Keratinocyte (primary cell): ENCODE measurements at regions not wholly inside any gene's neighbourhood (a gene's known extent, or its start where the extent isn't known, plus 50 kb on each side); places are given as distances from the start of the nearest gene placed in this dataset.

ENCODE experiments used
- DNase-seq: peaks from one replicate; pipeline ENCODE4 v3.0.0-alpha.2; 2011; ENCODE audit warnings: low read depth, missing footprints, low spot score
- FAIRE-seq: peaks from 2 replicates; lab custom pipeline; 2011; peaks lifted over from hg19 to GRCh38; lab: Jason Lieb, UNC
- H2AFZ ChIP-seq: 2 replicates; pipeline ENCODE4 v1.6.0; 2012; ENCODE audit warnings: low read length, control low read depth, inconsistent platforms; ENCODE audit not compliant: control insufficient read depth
- H3K27ac ChIP-seq: 2 replicates; pipeline ENCODE4 v1.5.1; 2011; ENCODE audit warnings: low read length; ENCODE audit not compliant: control insufficient read depth, insufficient read depth
- H3K27me3 ChIP-seq: 3 replicates; pipeline ENCODE4 v1.6.0; 2011; ENCODE audit warnings: low read length; ENCODE audit not compliant: control insufficient read depth, insufficient read depth; ENCODE audit errors: extremely low read depth
- H3K36me3 ChIP-seq, 2 experiments: 2 replicates in 1 of 2; 3 replicates in 1 of 2; pipeline ENCODE4 v1.5.1; 2011; ENCODE audit warnings: low read length in 2 of 2, mild to moderate bottlenecking in 1 of 2; ENCODE audit not compliant: control insufficient read depth in 2 of 2, insufficient read depth in 2 of 2; ENCODE audit errors: extremely low read depth in 1 of 2
- H3K4me1 ChIP-seq: 3 replicates; pipeline ENCODE4 v1.5.1; 2011; ENCODE audit warnings: low read length; ENCODE audit not compliant: control insufficient read depth, insufficient read depth; ENCODE audit errors: extremely low read depth
- H3K4me2 ChIP-seq: 3 replicates; pipeline ENCODE4 v1.6.0; 2011; ENCODE audit warnings: low read depth, low read length; ENCODE audit not compliant: control insufficient read depth, insufficient read depth; ENCODE audit errors: extremely low read depth
- H3K4me3 ChIP-seq, 3 experiments: fragments of 200-600 bp in 1 of 3; sonication (generic) in 1 of 3; 2 replicates in 2 of 3; 3 replicates in 1 of 3; pipeline ENCODE4 v1.5.1; 2011 to 2016; ENCODE audit warnings: low read length in 3 of 3, mild to moderate bottlenecking in 3 of 3, control low read depth in 2 of 3, inconsistent platforms in 1 of 3, low read depth in 1 of 3, mixed read lengths in 1 of 3, mixed run types in 1 of 3, moderate library complexity in 1 of 3; ENCODE audit not compliant: control insufficient read depth in 2 of 3, insufficient read depth in 2 of 3; ENCODE audit errors: extremely low read depth in 1 of 3
- H3K79me2 ChIP-seq: 2 replicates; pipeline ENCODE4 v1.6.0; 2012; ENCODE audit warnings: low read length; ENCODE audit not compliant: control insufficient read depth, insufficient read depth
- H3K9ac ChIP-seq: 3 replicates; pipeline ENCODE4 v1.6.0; 2011; ENCODE audit warnings: low read length; ENCODE audit not compliant: control insufficient read depth, insufficient read depth; ENCODE audit errors: extremely low read depth
- H3K9me1 ChIP-seq: 3 replicates; pipeline ENCODE4 v1.6.0; 2011; ENCODE audit warnings: low read length; ENCODE audit not compliant: control insufficient read depth, insufficient read depth; ENCODE audit errors: extremely low read depth
- H3K9me3 ChIP-seq: 2 replicates; pipeline ENCODE4 v1.5.1; 2012; ENCODE audit warnings: low read depth, low read length; ENCODE audit not compliant: control insufficient read depth
- H4K20me1 ChIP-seq: 3 replicates; pipeline ENCODE4 v1.6.0; 2011; ENCODE audit warnings: low read length; ENCODE audit not compliant: control insufficient read depth, insufficient read depth; ENCODE audit errors: extremely low read depth
- EZH2 ChIP-seq: IDR thresholded peaks from one replicate; pipeline ENCODE4 v1.6.1; 2012; ENCODE audit warnings: inconsistent platforms, mild to moderate bottlenecking, low read length, moderate library complexity
- dilution Hi-C: fragments of 300-500 bp; cut with MboI; formaldehyde crosslinking; loops from one replicate; pipeline ENCODE4 v1.7.0; 2020; ENCODE audit warnings: low sequenced_read_pairs; ENCODE audit not compliant: extremely low pct_ligation_motif_present
- TF ChIP-seq, protein P1 (sequence below), 3 experiments: IDR thresholded peaks in 1 of 3; conservative IDR thresholded peaks in 1 of 3; optimal IDR thresholded peaks in 1 of 3; 2 replicates in 2 of 3; 3 replicates in 1 of 3; pipeline versions ENCODE3 to v1.5.1; 2011; ENCODE audit warnings: low read length in 3 of 3, mild to moderate bottlenecking in 3 of 3, moderate library complexity in 2 of 3, control low read depth in 1 of 3, inconsistent platforms in 1 of 3; ENCODE audit not compliant: insufficient read depth in 2 of 3; ENCODE audit errors: extremely low read depth in 1 of 3

DNA sequence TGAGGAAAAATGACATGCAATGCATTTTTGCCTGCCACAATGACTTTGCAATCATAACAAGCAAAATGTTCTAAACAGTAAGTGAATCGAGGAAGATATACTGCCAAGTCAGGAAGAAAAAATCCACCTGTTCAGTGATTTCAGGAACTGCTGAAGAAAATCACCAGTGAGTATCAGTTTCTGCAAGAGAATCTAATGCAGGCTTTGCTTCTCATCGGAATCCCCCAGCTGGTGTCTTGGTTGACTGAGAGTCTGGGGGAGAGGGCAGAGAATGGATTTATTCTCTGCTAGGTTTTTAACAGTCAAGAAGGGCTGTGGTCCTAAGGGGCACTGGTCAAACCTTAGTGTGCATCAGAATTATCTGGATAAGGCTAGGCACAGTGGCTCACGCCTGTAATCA lies 363.4 kb downstream of the CDH26 start:
- FAIRE-seq (no peak), DNase-seq (no peak)
- H2AFZ ChIP-seq: no peak overlapping the region
- dilution Hi-C loops: no loop called here
- no peak overlapping the region for H3K27ac ChIP-seq
- H3K79me2 ChIP-seq: no peaks in the 10 kb centered on the region
- H3K4me3 ChIP-seq: no peak overlapping the region
- TF ChIP-seq EZH2: no peak
- TF ChIP-seq, protein P1, sequence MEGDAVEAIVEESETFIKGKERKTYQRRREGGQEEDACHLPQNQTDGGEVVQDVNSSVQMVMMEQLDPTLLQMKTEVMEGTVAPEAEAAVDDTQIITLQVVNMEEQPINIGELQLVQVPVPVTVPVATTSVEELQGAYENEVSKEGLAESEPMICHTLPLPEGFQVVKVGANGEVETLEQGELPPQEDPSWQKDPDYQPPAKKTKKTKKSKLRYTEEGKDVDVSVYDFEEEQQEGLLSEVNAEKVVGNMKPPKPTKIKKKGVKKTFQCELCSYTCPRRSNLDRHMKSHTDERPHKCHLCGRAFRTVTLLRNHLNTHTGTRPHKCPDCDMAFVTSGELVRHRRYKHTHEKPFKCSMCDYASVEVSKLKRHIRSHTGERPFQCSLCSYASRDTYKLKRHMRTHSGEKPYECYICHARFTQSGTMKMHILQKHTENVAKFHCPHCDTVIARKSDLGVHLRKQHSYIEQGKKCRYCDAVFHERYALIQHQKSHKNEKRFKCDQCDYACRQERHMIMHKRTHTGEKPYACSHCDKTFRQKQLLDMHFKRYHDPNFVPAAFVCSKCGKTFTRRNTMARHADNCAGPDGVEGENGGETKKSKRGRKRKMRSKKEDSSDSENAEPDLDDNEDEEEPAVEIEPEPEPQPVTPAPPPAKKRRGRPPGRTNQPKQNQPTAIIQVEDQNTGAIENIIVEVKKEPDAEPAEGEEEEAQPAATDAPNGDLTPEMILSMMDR (optimal IDR thresholded peaks at IDR 0.05 in 1 of 3, IDR thresholded peaks at IDR 0.05 in 1 of 3, conservative IDR thresholded peaks at IDR 0.05 in 1 of 3; ENCODE audit: extremely low read depth in 1 of 3, insufficient read depth in 2 of 3, low read length in 3 of 3): no peak
- H3K4me2 ChIP-seq: no peak overlapping the region
- no peaks in the 10 kb centered on the region for H4K20me1 ChIP-seq
- no peaks in the 10 kb centered on the region for H3K4me1 ChIP-seq
- no peaks in the 10 kb centered on the region for H3K9me1 ChIP-seq
- H3K27me3 ChIP-seq: no peaks in the 10 kb centered on the region
- no peak overlapping the region for H3K9ac ChIP-seq
- H3K9me3 ChIP-seq: no peaks in the 10 kb centered on the region
- H3K36me3 ChIP-seq: no peaks in the 10 kb centered on the region

DNA sequence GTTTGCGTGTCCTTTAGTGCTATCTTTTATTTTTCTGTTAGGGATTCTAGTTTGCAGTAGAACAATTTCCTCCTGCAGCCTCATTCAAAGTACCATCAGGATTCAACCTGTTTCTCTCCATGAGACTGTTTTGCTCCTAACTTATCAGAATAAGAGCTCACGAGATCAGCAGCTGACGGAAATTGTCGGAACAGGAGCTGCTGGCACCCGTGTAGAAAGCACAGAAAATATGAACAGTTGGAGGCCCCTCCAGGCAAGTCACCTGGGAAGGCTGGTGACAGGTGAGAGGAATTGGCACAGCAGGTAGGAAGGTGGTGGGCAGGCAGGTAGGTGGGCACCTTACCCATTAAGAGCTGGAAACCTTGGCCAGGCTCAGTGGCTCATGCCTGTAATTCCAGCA lies 368.6 kb downstream of the CDH26 start:
- FAIRE-seq (no peak), DNase-seq (no peak)
- Histone ChIP-seq H3K4me1 (no peaks in the 10 kb centered on the region), H4K20me1 (no peaks in the 10 kb centered on the region), H3K4me3 (no peak overlapping the region), H3K4me2 (no peak overlapping the region), H2AFZ (no peak overlapping the region), H3K9me3 (no peaks in the 10 kb centered on the region), H3K79me2 (no peaks in the 10 kb centered on the region), H3K9me1 (no peaks in the 10 kb centered on the region), H3K27ac (no peak overlapping the region), H3K36me3 (no peaks in the 10 kb centered on the region), H3K27me3 (no peaks in the 10 kb centered on the region), H3K9ac (no peak overlapping the region)
- dilution Hi-C loops: no loop called here
- TF ChIP-seq EZH2: no peak
- TF ChIP-seq, protein P1 (optimal IDR thresholded peaks at IDR 0.05 in 1 of 3, IDR thresholded peaks at IDR 0.05 in 1 of 3, conservative IDR thresholded peaks at IDR 0.05 in 1 of 3; ENCODE audit: extremely low read depth in 1 of 3, insufficient read depth in 2 of 3, low read length in 3 of 3): no peak
